Spleen (tissue), 7 donors: ENCODE measurements at regions not wholly inside any gene's neighbourhood (a gene's known extent, or its start where the extent isn't known, plus 50 kb on each side); places are given as distances from the start of the nearest gene placed in this dataset.

ENCODE experiments used
- POLR2A ChIP-seq, 3 donors: fragments of 450-650 bp; IDR thresholded peaks; one replicate each; pipeline ENCODE4 v1.5.1; 2017; ENCODE audit warnings: antibody characterized with exemption in 3 of 3, mild to moderate bottlenecking in 1 of 3
- POLR2AphosphoS5 ChIP-seq, 3 donors: sonication (generic); formaldehyde crosslinking; IDR thresholded peaks; one replicate each; pipeline ENCODE4 v1.5.1; 2017; ENCODE audit warnings: antibody characterized with exemption in 3 of 3
- TF ChIP-seq, protein P1 (sequence below), 11 experiments: fragments of 200-600 bp in 7 of 11; fragments of 450-650 bp in 4 of 11; sonication (generic) in 4 of 11; IDR thresholded peaks in 8 of 11; conservative IDR thresholded peaks in 3 of 11; 1 replicate in 7 of 11; 2 replicates in 4 of 11; pipeline versions ENCODE4 v1.4.0 to v1.8.0; 2016 to 2021; ENCODE audit warnings: antibody characterized with exemption in 11 of 11, inconsistent platforms in 4 of 11, mild to moderate bottlenecking in 1 of 11
- donor health status: DM: no; HTN: no; CAD: no; lungs with moderate emphysema.
- donor health status: DM: no; HTN: no; CAD: no.
- donor health status: DM: no; HTN: no; CAD: no.

- TF ChIP-seq POLR2A (IDR thresholded peaks at IDR 0.05) (no peak), POLR2AphosphoS5 (IDR thresholded peaks at IDR 0.05) (no peak)
- TF ChIP-seq, protein P1, sequence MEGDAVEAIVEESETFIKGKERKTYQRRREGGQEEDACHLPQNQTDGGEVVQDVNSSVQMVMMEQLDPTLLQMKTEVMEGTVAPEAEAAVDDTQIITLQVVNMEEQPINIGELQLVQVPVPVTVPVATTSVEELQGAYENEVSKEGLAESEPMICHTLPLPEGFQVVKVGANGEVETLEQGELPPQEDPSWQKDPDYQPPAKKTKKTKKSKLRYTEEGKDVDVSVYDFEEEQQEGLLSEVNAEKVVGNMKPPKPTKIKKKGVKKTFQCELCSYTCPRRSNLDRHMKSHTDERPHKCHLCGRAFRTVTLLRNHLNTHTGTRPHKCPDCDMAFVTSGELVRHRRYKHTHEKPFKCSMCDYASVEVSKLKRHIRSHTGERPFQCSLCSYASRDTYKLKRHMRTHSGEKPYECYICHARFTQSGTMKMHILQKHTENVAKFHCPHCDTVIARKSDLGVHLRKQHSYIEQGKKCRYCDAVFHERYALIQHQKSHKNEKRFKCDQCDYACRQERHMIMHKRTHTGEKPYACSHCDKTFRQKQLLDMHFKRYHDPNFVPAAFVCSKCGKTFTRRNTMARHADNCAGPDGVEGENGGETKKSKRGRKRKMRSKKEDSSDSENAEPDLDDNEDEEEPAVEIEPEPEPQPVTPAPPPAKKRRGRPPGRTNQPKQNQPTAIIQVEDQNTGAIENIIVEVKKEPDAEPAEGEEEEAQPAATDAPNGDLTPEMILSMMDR (IDR thresholded peaks at IDR 0.05 in 8 of 11, conservative IDR thresholded peaks at IDR 0.05 in 3 of 11) = no peak
Observed at GRCh38 chr13:91017669-91018053, 329.8 kb upstream of the MIR17HG start.
